Body of pancreas (tissue), 4 donors: ENCODE measurements at regions not wholly inside any gene's neighbourhood (a gene's known extent, or its start where the extent isn't known, plus 50 kb on each side); places are given as distances from the start of the nearest gene placed in this dataset.

Source experiments
- CTCF ChIP-seq, 7 experiments: fragments of 450-650 bp in 4 of 7; fragments of 200-600 bp in 3 of 7; sonication (generic) in 3 of 7; IDR thresholded peaks; one replicate each; pipeline ENCODE4 v1.5.1; 2016 to 2019; ENCODE audit warnings: antibody characterized with exemption in 7 of 7
- POLR2A ChIP-seq, 3 donors: fragments of 450-650 bp; IDR thresholded peaks; one replicate each; pipeline ENCODE4 v1.6.1; 2016; ENCODE audit warnings: antibody characterized with exemption in 3 of 3, mild to moderate bottlenecking in 2 of 3

- TF ChIP-seq CTCF (IDR thresholded peaks at IDR 0.05) (no peak), POLR2A (IDR thresholded peaks at IDR 0.05) (no peak)
Observed at GRCh38 chr5:97943036-97943435, 760.0 kb upstream of the RIOK2 start.
